Thymus (tissue), 11 donors: ENCODE measurements at regions not wholly inside any gene's neighbourhood (a gene's known extent, or its start where the extent isn't known, plus 50 kb on each side); places are given as distances from the start of the nearest gene placed in this dataset.
"Not testable (repeated sequence)": the region's sequence is repeated elsewhere in the genome, so short reads cannot be mapped to it uniquely, and the experiment has no call there.

Experiments used
- DNase-seq, 9 donors: peaks; one replicate each; pipeline ENCODE4 v3.0.0-alpha.2; 2013; ENCODE audit warnings: low spot score in 9 of 9, low read depth in 6 of 9, missing footprints in 1 of 9
- H3K27ac ChIP-seq, 2 donors: one replicate each; pipeline ENCODE4 v1.5.1; 2013; ENCODE audit warnings: control low read depth in 1 of 2, low read depth in 1 of 2, low read length in 1 of 2, mild to moderate bottlenecking in 1 of 2, moderate library complexity in 1 of 2
- H3K27me3 ChIP-seq, 2 donors: one replicate each; pipeline ENCODE4 v1.5.1; 2013; ENCODE audit warnings: low read length in 1 of 2; ENCODE audit not compliant: control insufficient read depth in 2 of 2, insufficient read depth in 1 of 2
- H3K36me3 ChIP-seq, 2 donors: one replicate each; pipeline ENCODE4 v1.5.1; 2013; ENCODE audit warnings: low read length in 1 of 2, mild to moderate bottlenecking in 1 of 2, moderate library complexity in 1 of 2; ENCODE audit not compliant: control insufficient read depth in 2 of 2, insufficient read depth in 2 of 2
- H3K4me1 ChIP-seq, 2 donors: one replicate each; pipeline ENCODE4 v1.5.1; 2013; ENCODE audit warnings: low read length in 2 of 2; ENCODE audit not compliant: control insufficient read depth in 2 of 2, insufficient read depth in 2 of 2
- H3K4me3 ChIP-seq, 2 donors: one replicate each; pipeline ENCODE4 v1.5.1; 2013; ENCODE audit warnings: low read length in 2 of 2, control low read depth in 1 of 2, mild to moderate bottlenecking in 1 of 2
- H3K9me3 ChIP-seq, 2 donors: one replicate each; pipeline ENCODE4 v1.5.1; 2013; ENCODE audit warnings: low read length in 1 of 2, mild to moderate bottlenecking in 1 of 2; ENCODE audit not compliant: control insufficient read depth in 2 of 2, insufficient read depth in 1 of 2
- WGBS: extraction: QIAGEN DNeasy Blood & Tissue Kit; methylation state at CpG from one replicate; pipeline ENCODE4 v1.1.7; 2013; 5-methylcytosine and 5-hydroxymethylcytosine counted together
- donor health status: healthy.

GRCh38 chr1:239992566-239992965 lies 99.1 kb upstream of the FMN2 start:
- H3K27ac ChIP-seq, H3K4me3 ChIP-seq, H3K4me1 ChIP-seq, DNase-seq, H3K9me3 ChIP-seq, H3K36me3 ChIP-seq: not testable (repeated sequence)
- H3K27me3 ChIP-seq: peaks cover 12 to 20% of the 10 kb centered on the region in 2 donors
- WGBS: 69% methylated on average over 8 of the region's 8 CpGs

- no peak overlapping the region for H3K27ac ChIP-seq
- DNase-seq: no peak
- H3K9me3 ChIP-seq: no peaks in the 10 kb centered on the region
- no peak overlapping the region for H3K4me3 ChIP-seq
- no peaks in the 10 kb centered on the region for H3K36me3 ChIP-seq
- H3K4me1 ChIP-seq: no peaks in the 10 kb centered on the region
- WGBS: 90% methylated on average over 4 of the region's 4 CpGs
- H3K27me3 ChIP-seq: peaks cover 18 to 28% of the 10 kb centered on the region in 2 donors
Observed at GRCh38 chr1:239993366-239993765, 98.3 kb upstream of the FMN2 start.

- H3K27ac ChIP-seq: no peak overlapping the region
- H3K9me3 ChIP-seq: no peaks in the 10 kb centered on the region
- no peaks in the 10 kb centered on the region for H3K4me1 ChIP-seq
- H3K36me3 ChIP-seq: no peaks in the 10 kb centered on the region
- WGBS: 93% methylated on average over 3 of the region's 3 CpGs
- no peak overlapping the region for H3K4me3 ChIP-seq
- no peak for DNase-seq
- H3K27me3 ChIP-seq: peaks cover 23 to 46% of the 10 kb centered on the region in 2 donors
Observed at GRCh38 chr1:239995281-239995680, 96.4 kb upstream of the FMN2 start.

GRCh38 chr1:239997160-239997514 lies 94.5 kb upstream of the FMN2 start:
- DNase-seq: no peak
- Histone ChIP-seq H3K36me3 (no peaks in the 10 kb centered on the region), H3K27me3 (peaks cover 23 to 48% of the 10 kb centered on the region in 2 donors), H3K4me1 (no peaks in the 10 kb centered on the region), H3K27ac (no peak overlapping the region), H3K9me3 (no peaks in the 10 kb centered on the region), H3K4me3 (no peak overlapping the region)
- 55% methylated on average over 6 of the region's 6 CpGs for WGBS

- no peak overlapping the region for H3K27ac ChIP-seq
- WGBS: 4% methylated on average over 104 of the region's 104 CpGs
- no peaks in the 10 kb centered on the region for H3K36me3 ChIP-seq
- DNase-seq: no peak
- no peaks in the 10 kb centered on the region for H3K4me1 ChIP-seq
- no peak overlapping the region for H3K4me3 ChIP-seq
- peaks cover 23 to 48% of the 10 kb centered on the region in 2 donors for H3K27me3 ChIP-seq
- no peaks in the 10 kb centered on the region for H3K9me3 ChIP-seq
Observed at GRCh38 chr1:239997515-239998311, 94.0 kb upstream of the FMN2 start.

- Histone ChIP-seq H3K9me3 (no peaks in the 10 kb centered on the region), H3K27me3 (peaks cover 23 to 48% of the 10 kb centered on the region in 2 donors), H3K4me1 (no peaks in the 10 kb centered on the region), H3K36me3 (no peaks in the 10 kb centered on the region), H3K4me3 (no peak overlapping the region), H3K27ac (no peak overlapping the region)
- WGBS: 38% methylated on average over 3 of the region's 3 CpGs
- no peak for DNase-seq
Observed at GRCh38 chr1:239998312-239998649, 93.4 kb upstream of the FMN2 start.

GRCh38 chr1:239999170-239999569 lies 92.5 kb upstream of the FMN2 start:
- Histone ChIP-seq H3K27me3 (peaks cover 23 to 48% of the 10 kb centered on the region in 2 donors), H3K4me3 (no peak overlapping the region), H3K4me1 (no peaks in the 10 kb centered on the region), H3K9me3 (no peaks in the 10 kb centered on the region), H3K36me3 (no peaks in the 10 kb centered on the region), H3K27ac (no peak overlapping the region)
- 93% methylated on average over 2 of the region's 2 CpGs for WGBS
- DNase-seq: no peak

GRCh38 chr1:240000634-240001033 lies 91.0 kb upstream of the FMN2 start:
- 92% methylated on average over 4 of the region's 4 CpGs for WGBS
- H3K27ac ChIP-seq: no peak overlapping the region

GRCh38 chr1:240001177-240001740 lies 90.4 kb upstream of the FMN2 start:
- peaks cover 16 to 41% of the 10 kb centered on the region in 2 donors for H3K27me3 ChIP-seq
- whole genome bisulfite sequencing: 86% methylated on average over 7 of the region's 7 CpGs
- no peaks in the 10 kb centered on the region for H3K36me3 ChIP-seq
- H3K4me3 ChIP-seq: no peak overlapping the region
- no peaks in the 10 kb centered on the region for H3K4me1 ChIP-seq
- H3K9me3 ChIP-seq: no peaks in the 10 kb centered on the region
- no peak overlapping the region for H3K27ac ChIP-seq
- no peak for DNase-seq

More at GRCh38 chr1:240000634-240001033, 91.0 kb upstream of the FMN2 start:
- DNase-seq: no peak
- no peaks in the 10 kb centered on the region for H3K36me3 ChIP-seq
- no peak overlapping the region for H3K4me3 ChIP-seq
- no peaks in the 10 kb centered on the region for H3K9me3 ChIP-seq
- peaks cover 19 to 43% of the 10 kb centered on the region in 2 donors for H3K27me3 ChIP-seq
- H3K4me1 ChIP-seq: no peaks in the 10 kb centered on the region
